IPS DF 19.7 (cell line): ENCODE measurements at regions not wholly inside any gene's neighbourhood (a gene's known extent, or its start where the extent isn't known, plus 50 kb on each side); places are given as distances from the start of the nearest gene placed in this dataset.
"Not testable (repeated sequence)": the region's sequence is repeated elsewhere in the genome, so short reads cannot be mapped to it uniquely, and the experiment has no call there.

Experiments used
- DNase-seq: peaks from one replicate; pipeline ENCODE4 v3.0.0-alpha.2; 2013; ENCODE audit warnings: low read depth, low spot score

DNA sequence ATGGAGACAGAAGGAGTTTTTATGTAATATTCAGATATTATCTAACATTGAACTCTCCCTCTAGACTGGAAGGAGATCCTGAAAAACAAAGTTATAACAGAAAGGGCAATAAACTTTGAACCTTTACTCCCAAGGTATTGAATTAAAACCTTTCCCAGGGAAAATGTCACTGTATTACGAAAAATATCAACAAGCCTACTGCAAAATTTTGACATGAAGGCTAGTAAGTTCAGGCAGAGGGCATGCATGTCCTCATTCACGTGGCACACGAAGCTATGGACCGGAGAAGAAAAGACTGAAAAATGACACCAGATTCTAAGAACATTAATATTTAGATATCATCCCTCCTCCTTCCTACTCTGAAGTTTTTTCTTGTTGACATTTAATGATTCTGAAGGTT, 638.8 kb downstream of the LRRC70 start:
- no peak for DNase-seq

DNA sequence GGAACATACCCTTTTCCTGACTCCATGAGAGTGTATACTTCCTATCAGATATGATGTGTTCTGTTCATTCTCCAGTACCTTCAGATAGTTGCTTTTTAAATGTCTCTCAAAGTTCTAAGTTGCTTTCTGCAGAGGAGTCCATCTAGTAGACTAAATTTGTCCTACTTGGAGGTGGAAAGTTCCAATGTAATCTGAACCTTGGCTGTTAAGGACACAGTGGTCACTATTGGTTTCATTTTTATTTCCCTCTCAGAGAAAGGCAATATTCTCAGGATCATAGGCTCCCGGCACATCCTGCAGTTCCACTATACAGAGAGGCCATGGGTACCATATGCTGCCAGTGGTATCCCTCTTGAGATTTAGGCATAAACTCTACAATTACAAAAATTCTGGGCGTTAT, 634.6 kb downstream of the LRRC70 start:
- no peak for DNase-seq

DNA sequence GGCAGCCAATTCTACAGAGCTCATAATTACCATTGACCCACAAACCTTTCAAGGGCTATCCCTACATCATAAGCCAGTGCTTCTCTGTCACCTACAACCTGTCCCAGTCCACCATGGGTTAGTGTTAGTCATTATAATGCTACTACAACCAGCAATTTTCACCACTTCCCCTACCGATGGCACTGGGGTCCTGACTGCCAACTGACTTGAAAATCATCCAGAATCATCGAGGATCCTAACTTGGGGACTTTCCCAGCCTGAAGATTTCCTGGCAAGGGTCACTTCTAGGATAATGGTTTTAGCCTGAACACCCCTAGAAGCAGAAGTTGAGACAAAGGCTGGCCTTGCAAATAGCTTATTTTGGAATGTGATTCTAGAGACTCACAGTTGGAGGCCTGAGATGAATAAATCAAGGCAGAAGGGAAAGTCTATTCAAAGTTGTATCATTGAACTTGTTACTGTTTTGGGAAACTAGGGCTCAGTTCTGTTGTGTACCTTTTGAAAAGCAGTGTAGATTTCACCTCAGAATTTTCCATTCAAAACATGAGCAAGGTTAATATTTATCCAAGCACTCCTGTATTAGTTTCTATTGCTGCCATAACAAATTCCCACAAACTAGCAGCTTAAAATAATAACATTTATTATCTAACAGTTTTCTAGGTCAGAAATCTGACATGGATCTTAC, 633.0 kb downstream of the LRRC70 start:
- DNase-seq: no peak

GRCh38 chr5:63205976-63206375, 627.4 kb downstream of the LRRC70 start:
- DNase-seq: no peak

DNA sequence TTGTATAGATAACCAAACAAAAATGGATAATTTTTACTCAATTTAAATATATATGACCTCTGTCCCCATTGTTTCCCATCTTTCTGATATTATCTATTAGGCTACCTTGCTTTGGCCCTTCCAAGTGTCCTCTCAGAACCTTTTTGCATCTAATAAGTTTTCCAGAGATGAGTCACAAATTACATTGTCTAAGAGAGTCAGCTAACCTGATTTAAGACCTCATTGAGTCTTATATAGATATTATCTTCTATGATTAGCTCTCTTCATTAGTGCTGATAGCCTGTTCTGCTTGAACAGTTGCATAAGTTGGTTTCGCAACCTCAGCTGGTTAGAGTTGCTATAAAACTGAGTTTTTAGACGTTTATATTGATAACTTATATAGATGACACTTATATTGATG, 623.1 kb downstream of the LRRC70 start:
- DNase-seq: no peak

DNA sequence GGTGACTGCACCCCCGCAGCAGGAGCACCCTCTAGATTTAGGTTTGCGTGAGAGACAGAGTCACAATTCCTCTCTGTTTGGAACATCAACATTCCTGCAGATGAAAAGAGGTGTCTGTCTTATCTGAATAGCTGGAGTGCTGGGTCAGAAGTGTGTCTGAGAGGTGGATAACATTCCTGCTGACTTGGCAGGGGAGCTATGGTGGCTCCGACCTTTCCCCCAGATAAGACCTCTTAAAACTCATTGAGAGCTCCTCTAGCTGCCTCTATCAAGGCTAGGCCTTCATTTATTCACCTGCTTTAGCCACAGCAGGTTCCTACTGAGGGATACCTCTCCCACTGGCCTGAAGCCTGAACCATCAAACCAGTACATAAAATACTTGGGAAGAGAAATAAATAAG, 615.5 kb downstream of the LRRC70 start:
- no peak for DNase-seq

DNA sequence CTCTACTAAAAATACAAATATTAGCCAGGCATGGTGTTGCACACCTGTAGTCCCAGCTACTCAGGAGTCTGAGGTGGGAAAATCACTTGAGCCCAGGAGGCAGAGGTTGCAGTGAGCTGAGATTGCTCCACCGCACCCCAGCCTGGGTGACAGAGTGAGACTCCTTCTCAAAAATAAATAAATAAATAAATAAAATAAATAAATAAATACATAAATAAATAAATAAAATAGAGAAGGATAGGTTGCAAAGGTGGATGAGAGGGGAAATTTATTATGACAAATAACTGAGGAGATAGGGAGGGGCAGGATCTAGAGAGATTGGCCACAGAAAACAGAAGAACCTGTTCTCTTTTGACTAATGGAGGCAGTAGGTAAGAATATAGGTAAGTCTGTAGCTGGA, 601.6 kb downstream of the LRRC70 start:
- DNase-seq: not testable (repeated sequence)

DNA sequence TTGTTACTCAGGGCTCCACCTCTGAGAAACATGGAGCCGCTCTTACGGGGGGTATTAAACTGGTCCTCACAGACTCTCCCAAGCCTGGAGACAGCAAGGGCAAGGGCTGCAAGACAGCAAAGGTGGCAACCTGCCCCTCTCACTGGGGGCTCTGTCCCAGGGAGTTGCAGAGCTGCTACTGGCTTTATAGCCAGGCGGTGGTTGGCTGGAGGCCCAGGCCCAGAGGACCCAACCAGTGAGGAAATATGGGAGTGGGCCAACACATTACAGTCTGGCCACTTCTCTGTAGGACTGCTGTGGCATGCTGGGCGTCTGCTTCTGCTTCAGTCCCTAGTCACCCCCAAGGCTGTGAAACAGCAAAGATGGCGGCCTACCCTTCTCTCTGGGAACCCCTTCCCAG, 597.2 kb downstream of the LRRC70 start:
- no peak for DNase-seq

DNA sequence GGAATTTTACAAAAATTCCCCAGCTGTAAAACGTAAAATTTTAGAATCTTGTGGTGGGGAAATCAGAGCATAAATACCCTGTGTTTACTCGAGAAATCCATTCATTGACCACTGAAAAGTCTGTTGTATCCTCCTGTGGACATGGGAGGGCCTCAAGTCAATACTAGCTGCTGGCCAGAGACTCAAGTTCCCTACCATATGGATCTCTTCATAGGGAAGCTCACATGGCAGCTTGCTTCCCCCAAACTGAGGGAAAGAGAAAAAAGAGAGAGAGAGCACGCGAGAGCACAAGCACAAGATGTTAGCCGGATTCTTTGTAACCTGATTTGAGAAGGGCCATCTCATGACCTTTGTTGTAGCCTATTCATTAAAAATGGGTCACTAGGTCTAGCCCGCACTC, 591.9 kb downstream of the LRRC70 start:
- DNase-seq: no peak

DNA sequence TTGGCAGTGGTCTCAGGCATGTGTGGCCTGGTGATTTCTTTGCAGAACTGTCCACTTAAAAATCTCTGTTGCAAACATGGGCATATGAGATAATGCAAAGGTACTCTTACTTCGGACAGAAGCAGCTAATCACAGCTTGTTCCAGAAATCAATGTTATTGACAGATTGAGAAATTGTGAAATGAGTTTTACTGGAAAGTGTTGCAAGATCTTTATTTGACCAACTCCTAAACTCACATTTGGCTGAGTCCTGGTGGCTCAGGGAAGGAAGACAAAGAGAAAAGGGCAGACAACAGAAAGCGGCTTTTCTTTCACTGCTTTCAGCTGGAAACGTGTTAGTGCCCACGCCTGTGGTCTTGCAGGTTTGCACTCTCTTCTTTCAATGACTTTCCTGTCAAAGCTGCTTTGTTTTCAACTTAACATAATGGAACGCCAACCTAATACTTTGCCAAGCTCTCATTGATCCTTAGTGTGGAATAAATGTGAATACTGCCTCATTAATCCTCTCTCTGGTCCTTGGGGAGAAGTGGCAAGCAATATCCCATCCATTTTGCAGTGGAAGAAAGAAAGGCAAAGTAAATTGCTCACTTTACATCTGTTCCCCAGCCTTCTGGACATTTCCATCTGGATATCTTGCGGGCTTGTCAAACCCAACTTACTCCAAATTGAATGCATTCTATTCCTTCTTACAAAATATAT, 586.4 kb downstream of the LRRC70 start:
- DNase-seq: no peak

DNA sequence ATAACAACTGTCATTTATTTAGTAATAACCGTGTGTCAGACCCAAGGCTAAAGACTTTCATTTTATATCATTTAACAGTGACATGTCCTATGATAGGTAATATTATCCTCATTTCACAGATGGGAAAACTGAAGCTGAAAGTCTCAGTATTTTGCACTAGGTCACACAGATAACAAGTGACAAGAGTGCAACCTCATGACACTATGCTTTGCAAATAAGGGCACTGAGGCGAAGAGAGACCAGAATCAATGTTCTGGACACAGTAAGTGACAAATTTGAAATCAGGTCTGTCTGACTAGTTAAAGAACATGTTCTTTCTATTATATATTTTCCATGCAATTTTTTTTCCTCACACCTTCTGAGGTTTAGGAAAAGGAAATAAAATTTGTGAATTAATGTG, 585.7 kb downstream of the LRRC70 start:
- no peak for DNase-seq

DNA sequence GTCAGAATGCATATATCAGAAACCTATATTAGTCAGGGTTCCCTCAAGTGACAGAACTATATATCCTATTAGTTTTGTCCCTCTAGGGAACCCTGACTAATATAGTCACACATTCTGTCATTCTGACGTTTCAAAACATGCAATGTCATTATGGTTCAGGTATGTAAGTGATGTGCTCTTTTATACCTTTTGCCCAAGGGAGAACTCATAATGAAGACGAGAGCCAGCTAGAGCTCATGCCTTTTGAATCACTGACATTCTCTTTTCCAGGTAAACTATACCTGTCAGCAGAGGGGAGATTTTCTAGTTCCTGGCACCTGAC, 576.7 kb downstream of the LRRC70 start:
- DNase-seq: no peak

GRCh38 chr5:63154476-63155309, 576.1 kb downstream of the LRRC70 start:
- no peak for DNase-seq

GRCh38 chr5:63152871-63153270, 574.3 kb downstream of the LRRC70 start:
- DNase-seq: no peak

DNA sequence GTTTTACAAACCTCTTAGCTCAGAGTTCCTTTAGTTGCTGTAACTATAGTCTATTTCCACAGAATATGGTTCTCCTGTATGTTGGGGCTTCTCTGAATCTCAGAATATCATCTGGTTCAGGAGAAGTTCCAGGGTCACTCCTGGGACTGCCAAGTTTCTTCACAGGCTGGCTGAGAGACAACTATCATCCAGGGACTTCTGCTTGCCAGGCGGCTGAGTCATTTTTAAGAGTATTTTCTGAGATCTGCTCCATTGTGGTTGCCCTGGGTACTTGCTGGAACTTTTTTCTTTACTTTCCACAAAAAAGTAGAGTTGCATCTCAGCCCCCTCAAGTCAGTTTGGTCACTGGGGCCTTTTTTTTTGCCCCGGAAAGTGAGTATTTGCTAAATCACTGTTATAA, 566.5 kb downstream of the LRRC70 start:
- no peak for DNase-seq

DNA sequence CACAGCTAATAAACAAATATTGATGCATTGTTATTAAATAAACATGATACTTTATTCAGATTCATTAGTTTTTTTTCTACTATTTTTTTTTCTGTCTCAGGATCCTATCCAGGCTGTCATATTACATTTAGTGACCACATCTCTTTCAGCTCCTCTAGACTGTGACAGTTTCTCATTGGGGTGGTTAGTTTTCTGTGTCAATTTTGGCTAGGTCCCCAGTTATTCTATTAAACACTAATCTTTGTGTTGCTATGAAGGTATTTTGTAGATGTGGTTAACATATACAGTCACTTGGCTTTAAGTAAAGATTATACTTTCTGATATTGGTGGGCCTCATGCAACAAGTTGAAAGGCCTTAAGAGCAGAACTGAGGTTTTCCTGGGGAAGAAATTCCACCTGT, 563.0 kb downstream of the LRRC70 start:
- DNase-seq: no peak

DNA sequence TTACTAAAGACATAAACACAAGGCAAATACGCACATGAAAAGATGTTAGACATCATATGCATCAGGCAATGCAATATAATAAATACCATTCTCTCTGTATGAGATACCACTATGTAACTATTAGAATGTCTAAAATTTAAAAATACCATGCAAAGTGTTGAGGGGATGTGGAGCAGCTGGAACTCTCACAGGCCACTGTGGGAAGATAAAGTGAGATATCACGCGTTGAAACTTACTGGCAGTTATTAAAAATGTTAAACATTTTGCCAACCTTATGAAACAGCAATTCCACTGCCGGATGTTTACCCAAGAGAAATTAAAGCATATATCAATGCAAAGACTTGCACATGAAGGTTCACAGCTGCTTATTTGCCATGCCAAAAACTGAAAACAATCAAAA, 556.7 kb downstream of the LRRC70 start:
- DNase-seq: no peak

GRCh38 chr5:63131626-63132285, 553.1 kb downstream of the LRRC70 start:
- no peak for DNase-seq

DNA sequence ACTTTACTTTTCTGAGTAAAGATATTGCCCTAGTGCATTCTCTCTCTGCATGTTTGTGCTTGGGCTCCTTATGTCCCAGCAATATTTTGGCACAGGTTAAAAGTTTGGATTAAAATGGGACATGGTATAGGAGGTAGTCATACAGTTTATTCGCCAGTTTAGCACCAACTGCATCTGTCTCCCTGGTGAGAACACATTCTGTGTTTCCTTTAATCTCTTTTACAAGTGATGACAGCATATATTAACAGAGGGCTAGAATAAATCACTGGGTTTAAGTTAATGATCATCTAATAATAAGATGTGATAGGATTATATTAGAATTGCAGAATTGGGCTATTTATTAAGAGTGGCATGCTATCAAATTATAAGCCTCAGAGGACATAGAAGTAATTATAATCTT, 550.1 kb downstream of the LRRC70 start:
- no peak for DNase-seq

DNA sequence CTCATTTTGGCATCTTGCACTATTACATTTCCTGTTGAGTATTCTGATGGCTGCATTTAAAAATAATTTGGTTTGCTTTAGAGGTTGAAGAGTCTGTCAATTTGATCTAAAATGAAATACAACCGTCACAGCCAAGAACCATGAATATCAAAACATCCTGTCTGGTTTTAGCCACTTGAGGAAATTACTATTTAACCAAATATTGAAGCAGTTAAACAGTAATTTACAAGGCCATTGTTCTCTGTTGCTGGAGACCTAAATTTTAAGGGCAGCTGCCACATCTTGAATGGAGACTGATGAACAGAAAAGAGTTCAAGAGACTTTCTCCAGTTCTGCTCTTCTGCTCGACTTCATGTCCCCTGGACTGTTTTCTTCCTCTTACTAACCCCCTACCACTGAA, 549.4 kb downstream of the LRRC70 start:
- DNase-seq: no peak

- DNase-seq: no peak
Measured at GRCh38 chr5:63127054-63127453, 548.4 kb downstream of the LRRC70 start.

DNA sequence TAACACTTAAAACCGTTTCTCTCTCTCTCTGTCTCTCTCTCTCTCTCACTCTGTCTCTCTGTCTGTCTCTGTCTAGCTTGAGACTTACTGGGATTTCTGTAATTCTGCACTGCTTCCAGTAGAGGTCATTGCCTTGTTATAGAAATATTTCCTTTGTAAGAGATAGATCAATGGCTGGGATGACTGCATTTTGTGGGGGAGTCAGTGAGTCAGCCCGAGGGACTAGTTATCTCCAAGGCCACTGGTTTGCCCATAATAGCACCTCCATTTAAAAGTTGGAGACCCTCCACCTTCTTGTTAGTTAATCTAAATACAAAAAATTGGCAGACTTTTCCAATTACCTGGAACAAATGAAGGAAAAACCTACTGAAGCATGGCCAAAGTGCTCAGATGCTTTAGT, 547.2 kb downstream of the LRRC70 start:
- DNase-seq: peak; percentile 20
